GM18499 (cell line): ENCODE measurements at regions not wholly inside any gene's neighbourhood (a gene's known extent, or its start where the extent isn't known, plus 50 kb on each side); places are given as distances from the start of the nearest gene placed in this dataset.

ENCODE experiments used
- ATAC-seq: cut with Tn5 transposase; IDR thresholded peaks from one replicate; pipeline ENCODE4 v1.9.1; 2021; ENCODE audit warnings: moderate number of reproducible peaks; ENCODE audit not compliant: insufficient read depth, unreplicated experiment

DNA sequence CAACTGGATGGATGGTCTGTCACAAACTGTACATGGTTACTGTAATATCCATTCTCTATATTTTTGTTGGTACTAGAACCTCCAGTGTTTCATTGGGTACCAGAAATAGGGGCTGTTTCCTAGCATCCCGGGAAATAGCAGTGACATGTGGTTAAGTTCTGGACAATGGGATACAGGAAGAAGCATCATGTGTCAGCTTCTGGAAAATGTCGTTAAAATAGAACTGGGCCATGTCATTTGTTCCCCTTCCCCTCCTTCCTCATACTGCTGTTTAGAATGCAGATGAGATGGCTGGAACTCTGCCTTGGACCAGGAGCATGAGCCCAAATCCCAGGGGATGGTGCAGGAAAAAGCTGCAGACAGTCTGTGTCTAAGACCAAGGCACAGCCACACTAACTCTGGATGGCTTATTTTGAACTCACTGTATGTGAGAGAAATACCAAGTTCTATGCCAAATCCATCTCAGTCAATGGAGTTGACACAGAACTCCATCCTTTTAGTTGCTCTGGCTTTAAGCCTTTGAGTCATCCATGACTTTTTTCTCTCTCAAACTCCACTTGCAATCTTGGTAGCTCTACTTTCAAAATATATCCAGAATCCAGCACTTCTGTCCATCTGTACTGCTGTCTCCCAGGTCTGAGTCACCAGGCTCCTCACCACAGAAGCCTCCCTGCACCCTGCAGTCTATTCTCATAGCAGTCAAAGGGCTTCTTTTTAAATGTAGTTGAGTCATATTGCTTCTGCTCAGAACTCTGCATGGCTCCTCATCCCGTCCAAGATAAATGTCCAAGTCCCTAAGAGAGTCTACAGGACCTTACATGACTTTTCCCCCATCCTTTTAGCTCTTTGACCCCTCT lies 184.2 kb downstream of the NSG2 start:
- ATAC-seq = no peak

- ATAC-seq = no peak
These were observed 186.5 kb downstream of the NSG2 start for GRCh38 chr5:174231956-174232487.

DNA sequence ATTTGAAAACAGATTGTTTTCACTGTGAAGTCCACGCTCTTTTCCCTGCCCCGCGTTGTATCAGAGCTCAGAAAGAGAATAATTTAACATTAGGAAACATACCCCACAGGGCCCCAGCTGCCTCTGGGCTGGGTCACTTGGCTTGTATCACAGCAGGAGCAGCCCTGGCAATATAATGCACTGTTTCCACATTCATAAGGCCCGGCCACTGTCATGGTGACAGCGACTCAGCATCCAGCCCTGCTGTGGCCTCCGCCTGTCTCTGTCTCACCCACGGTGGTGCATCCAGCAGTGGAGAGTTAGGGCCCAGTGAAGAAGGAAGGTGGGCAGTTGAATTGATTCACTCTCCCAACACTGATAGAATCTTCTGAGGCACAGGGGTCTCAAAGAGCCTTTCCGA lies 188.9 kb downstream of the NSG2 start:
- no peak for ATAC-seq

DNA sequence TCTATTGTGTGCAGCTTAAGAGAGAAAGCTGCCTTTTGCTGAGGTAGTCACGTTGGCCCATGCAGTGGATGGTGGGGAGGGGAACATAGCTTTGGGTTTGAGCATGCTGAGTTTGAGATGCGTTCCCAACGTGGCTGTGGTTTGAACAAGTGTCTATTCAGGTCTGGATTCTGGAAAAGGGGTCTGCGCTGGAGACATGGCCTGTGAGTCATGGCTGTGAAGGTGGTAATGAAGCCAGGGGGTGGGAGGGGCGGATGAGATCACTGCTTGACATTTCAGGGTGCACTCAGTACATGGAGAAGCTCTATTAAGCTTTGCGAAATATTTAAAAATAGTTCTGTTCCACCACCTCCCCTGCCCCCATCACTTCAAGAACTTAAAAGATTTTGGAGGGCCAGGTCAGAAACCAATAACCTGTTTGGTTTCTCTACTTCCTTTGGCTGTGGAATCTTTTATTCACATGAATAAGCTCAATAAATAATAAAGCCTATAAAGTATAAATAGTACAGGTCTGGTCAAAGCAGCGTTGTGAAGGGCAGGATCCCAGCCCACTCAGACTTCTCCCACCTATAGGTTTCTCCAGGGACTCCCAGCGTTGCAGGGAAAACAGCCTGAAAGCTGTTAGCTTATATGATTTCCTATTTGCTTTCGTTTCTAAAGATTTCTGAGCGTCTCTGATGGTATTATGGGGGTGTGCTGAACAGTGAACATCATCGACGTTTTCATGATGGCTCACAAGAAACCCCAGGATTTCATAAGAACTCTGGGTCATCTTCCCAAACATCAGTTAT lies 189.9 kb downstream of the NSG2 start:
- no peak for ATAC-seq

GRCh38 chr5:174236070-174236469 lies 190.6 kb downstream of the NSG2 start:
- ATAC-seq = no peak

DNA sequence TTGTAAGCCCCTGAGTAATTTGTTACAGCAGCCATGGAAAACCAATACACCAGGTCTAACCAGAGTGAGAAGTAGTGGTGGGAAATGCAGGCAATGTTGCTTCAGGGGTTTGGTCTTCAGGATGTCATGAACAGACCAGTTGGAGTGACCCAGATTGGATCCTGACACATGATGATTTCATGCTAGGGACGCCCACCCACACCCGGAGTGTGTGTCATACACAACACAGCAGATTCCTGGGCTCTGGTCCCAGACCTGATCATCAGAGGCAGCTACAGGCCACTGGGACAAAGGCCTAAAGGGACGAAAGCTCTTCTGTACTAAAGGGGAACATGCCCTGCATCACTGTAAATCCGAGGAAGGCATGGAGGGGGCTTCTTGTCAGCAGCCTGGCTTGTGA lies 194.2 kb downstream of the NSG2 start:
- no peak for ATAC-seq

DNA sequence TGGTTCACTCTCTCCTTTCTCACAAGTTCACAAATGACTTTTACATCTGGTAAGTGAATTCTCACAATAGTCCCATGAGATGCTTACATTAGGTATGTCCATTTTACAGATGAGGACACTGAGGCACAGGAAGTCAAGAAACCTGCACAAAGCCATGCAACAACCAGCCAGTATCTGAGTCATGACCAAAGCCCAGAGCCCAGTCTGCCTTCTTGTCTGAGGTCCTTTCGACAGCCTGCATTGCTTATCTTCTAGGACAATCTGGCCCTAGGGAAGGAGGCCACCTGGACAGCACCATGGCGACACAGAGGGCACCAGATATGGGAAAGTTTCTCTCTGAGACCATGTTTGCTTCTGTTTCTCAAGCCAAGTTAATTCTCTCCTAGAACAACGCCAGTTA lies 197.1 kb downstream of the NSG2 start:
- no peak for ATAC-seq

GRCh38 chr5:174243904-174244303 lies 198.4 kb downstream of the NSG2 start:
- no peak for ATAC-seq

GRCh38 chr5:174245516-174246075 lies 200.1 kb downstream of the NSG2 start:
- ATAC-seq = no peak

- no peak for ATAC-seq
These were observed 201.2 kb downstream of the NSG2 start for GRCh38 chr5:174246743-174247142.

- no peak for ATAC-seq
These were observed 201.8 kb downstream of the NSG2 start for GRCh38 chr5:174247301-174247700.

- ATAC-seq = no peak
These were observed 205.9 kb downstream of the NSG2 start for GRCh38 chr5:174251305-174252000.

- ATAC-seq = no peak
These were observed 206.6 kb downstream of the NSG2 start for GRCh38 chr5:174252121-174252520.

DNA sequence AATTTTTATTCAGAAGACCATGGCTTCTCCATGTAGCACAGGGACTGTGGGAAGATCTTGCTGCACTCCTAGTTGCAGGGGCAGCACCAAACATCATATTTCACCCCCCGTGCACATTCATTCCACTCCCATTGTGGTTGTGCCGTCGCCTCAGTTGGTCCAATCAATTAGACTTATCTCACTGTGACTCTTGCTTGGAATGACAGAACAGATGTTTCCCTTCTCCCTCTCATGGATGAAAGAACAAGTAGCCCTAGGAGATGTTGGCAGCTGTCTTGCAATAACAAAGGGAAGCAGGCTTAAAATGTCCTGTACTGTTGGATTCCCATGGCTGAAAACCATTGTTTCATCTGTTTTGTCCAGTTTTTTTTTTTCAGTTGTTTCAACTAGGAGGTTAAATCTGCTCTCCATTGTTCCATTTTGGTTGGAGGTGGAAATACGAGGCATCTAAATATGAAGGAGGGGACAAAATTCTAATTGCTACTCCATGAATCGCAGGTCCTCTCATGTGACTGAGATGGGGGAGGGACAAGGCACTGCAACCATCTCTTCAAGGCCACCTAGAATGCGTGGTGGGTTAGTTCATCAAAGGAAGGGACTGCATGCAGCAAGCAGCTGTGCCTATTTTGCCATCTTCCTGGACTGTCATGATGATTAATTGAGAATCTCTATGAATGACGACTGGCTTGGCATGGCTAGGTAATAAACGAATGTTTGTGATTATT lies 214.4 kb downstream of the NSG2 start:
- ATAC-seq = no peak

- ATAC-seq = no peak
These were observed 225.8 kb downstream of the NSG2 start for GRCh38 chr5:174271316-174271715.

DNA sequence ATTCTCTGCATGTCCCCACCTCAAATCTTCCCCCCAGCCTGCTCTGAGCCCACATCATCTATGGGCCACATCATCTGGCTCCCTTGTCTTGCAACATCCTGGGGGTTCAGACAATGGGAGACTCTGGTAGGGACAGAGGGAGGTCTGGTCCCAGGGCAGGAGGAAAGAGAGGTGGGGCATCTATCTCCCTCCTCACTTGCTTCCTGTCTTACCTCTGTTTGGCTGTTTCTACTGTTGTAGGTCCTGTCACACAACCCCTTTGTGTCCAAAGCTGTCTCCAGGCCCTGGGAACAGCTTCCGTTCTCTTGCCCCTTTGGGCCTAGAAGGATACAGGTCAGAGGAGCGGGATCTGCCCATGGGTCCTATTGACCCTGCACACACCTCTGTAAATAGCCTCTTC lies 227.2 kb downstream of the NSG2 start:
- no peak for ATAC-seq

GRCh38 chr5:174273325-174273724 lies 227.8 kb downstream of the NSG2 start:
- peak; percentile 87 for ATAC-seq

DNA sequence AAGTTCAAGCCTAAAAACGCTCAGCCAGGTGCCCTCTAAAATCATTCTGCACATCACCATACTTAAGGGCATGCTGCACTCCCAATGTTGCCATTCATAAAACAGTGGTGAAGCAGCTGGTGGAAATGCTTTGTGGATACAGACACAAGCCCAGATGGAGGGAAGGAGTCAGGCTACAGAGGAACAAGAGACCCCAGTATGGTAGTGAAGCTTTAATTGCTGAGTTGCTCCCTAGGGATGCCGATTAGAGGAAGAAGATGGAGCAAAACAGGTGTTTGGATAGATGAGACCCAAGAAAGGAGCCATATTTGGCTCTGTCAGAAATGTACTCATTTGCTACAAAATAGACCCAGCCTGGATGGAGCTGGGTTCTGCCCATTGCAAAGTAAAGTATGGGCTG lies 230.5 kb downstream of the NSG2 start:
- ATAC-seq = no peak

- no peak for ATAC-seq
These were observed 235.7 kb downstream of the NSG2 start for GRCh38 chr5:174281089-174281760.
